ENCODE measurements at regions not wholly inside any gene's neighbourhood (a gene's known extent, or its start where the extent isn't known, plus 50 kb on each side); places are given as distances from the start of the nearest gene placed in this dataset.

DNA sequence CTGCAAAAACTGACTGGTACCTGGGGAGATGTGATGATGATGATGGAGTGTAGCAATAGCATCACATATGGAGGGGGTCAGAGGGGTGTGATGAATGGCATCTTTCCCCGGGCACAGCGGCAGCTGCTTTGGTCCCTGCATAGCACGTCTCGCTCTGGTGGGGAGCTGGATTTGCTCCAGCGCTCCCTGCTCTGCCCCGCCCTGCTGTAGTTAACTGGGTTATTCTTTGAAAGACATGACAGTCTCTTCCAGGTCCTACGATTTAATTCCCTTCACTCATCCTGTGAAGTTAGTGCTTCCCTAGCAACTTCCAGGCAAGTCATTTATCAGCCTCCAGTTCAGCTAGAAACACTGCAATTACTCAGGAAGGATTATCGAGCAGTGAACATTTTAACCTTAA, 463.1 kb downstream of the TSN start:
- Mint-ChIP-seq H3K27me3 (ENCODE audit: low read depth in 2 of 2) (no peaks in the 10 kb centered on the region), H3K27ac (no peak overlapping the region), H3K4me3 (no peak overlapping the region), H3K4me1 (no peaks in the 10 kb centered on the region), H3K36me3 (no peaks in the 10 kb centered on the region), H3K9me3 (peaks cover 0 to 2% of the 10 kb centered on the region in 2 donors)
- TF ChIP-seq, protein P1, sequence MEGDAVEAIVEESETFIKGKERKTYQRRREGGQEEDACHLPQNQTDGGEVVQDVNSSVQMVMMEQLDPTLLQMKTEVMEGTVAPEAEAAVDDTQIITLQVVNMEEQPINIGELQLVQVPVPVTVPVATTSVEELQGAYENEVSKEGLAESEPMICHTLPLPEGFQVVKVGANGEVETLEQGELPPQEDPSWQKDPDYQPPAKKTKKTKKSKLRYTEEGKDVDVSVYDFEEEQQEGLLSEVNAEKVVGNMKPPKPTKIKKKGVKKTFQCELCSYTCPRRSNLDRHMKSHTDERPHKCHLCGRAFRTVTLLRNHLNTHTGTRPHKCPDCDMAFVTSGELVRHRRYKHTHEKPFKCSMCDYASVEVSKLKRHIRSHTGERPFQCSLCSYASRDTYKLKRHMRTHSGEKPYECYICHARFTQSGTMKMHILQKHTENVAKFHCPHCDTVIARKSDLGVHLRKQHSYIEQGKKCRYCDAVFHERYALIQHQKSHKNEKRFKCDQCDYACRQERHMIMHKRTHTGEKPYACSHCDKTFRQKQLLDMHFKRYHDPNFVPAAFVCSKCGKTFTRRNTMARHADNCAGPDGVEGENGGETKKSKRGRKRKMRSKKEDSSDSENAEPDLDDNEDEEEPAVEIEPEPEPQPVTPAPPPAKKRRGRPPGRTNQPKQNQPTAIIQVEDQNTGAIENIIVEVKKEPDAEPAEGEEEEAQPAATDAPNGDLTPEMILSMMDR (IDR thresholded peaks at IDR 0.05), result no peak
- intact Hi-C loops (cut with micrococcal nuclease), result no loop called here
- no peaks in the 10 kb centered on the region for H3K9me3 ChIP-seq (ENCODE audit: control insufficient read depth, insufficient read depth, low read length)
- H3K4me3 ChIP-seq (ENCODE audit: low read length), result no peak overlapping the region
- no peak overlapping the region for H3K27ac ChIP-seq (ENCODE audit: low read length)
- no peaks in the 10 kb centered on the region for H3K4me1 ChIP-seq (ENCODE audit: control insufficient read depth, insufficient read depth, low read length)
- no peak for DNase-seq
- no peaks in the 10 kb centered on the region for H3K36me3 ChIP-seq (ENCODE audit: control insufficient read depth, insufficient read depth, low read length)
- ATAC-seq, result no peak
- no peaks in the 10 kb centered on the region for H3K27me3 ChIP-seq (ENCODE audit: control insufficient read depth, insufficient read depth, low read length)
- WGBS (ENCODE audit: insufficient coverage), result 99% methylated on average over 8 of the region's 8 CpGs

DNA sequence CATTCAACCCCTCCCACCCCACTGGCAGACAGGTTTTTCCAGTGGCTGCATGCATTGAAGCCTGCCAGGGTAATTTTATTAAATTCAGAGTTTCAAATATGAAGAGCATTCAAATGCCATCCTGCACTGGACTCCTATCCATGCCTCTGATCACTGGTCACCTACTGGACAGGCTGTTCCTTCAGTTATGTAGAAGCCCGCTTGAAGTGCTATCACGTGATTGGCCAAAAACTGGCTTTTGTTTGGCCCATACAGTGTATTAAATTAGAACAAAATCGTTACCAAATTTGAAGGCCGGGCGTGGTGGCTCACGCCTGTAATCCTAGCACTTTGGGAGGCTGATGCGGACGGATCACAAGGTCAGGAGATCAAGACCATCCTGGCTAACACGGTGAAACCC, 464.1 kb downstream of the TSN start:
- no peaks in the 10 kb centered on the region for H3K36me3 Mint-ChIP-seq
- no peaks in the 10 kb centered on the region for H3K27me3 ChIP-seq (ENCODE audit: control insufficient read depth, insufficient read depth, low read length)
- H3K27ac ChIP-seq (ENCODE audit: low read length), result no peak overlapping the region
- no peak overlapping the region for H3K4me3 ChIP-seq (ENCODE audit: low read length)
- H3K4me3 Mint-ChIP-seq, result no peak overlapping the region
- peaks cover 3% of the 10 kb centered on the region for H3K9me3 ChIP-seq (ENCODE audit: control insufficient read depth, insufficient read depth, low read length)
- H3K4me1 ChIP-seq (ENCODE audit: control insufficient read depth, insufficient read depth, low read length), result no peaks in the 10 kb centered on the region
- H3K4me1 Mint-ChIP-seq, result no peaks in the 10 kb centered on the region
- no peak for DNase-seq
- H3K9me3 Mint-ChIP-seq, result peaks cover 0 to 2% of the 10 kb centered on the region in 2 donors
- H3K36me3 ChIP-seq (ENCODE audit: control insufficient read depth, insufficient read depth, low read length), result no peaks in the 10 kb centered on the region
- intact Hi-C loops (cut with micrococcal nuclease), result no loop called here
- TF ChIP-seq, protein P1 (IDR thresholded peaks at IDR 0.05), result no peak
- no peaks in the 10 kb centered on the region for H3K27me3 Mint-ChIP-seq (ENCODE audit: low read depth in 2 of 2)
- H3K27ac Mint-ChIP-seq, result no peak overlapping the region
- 93% methylated on average over 9 of the region's 9 CpGs for WGBS (ENCODE audit: insufficient coverage)
- no peak for ATAC-seq

DNA sequence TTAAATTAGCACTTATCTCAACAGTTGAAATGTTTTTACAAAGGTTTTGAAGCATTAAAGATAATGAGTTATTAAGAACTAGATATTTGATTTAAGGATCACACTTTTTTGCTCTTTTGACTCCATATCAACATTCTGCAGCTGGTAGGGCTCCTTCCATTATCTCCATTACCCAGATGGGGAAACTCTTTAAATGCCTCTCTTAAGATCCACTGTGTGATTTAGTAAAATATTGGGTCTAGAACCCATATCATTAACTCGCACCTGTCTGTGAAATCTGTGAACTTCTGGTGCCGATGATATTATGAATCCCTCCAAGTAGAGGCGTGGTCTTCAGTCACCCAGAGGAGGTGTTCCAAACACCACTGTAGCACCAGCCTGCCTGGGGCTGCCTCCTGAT, 466.2 kb downstream of the TSN start:
- Histone ChIP-seq H3K27ac (ENCODE audit: low read length) (no peak overlapping the region), H3K27me3 (ENCODE audit: control insufficient read depth, insufficient read depth, low read length) (no peaks in the 10 kb centered on the region), H3K4me1 (ENCODE audit: control insufficient read depth, insufficient read depth, low read length) (no peaks in the 10 kb centered on the region), H3K4me3 (ENCODE audit: low read length) (no peak overlapping the region), H3K36me3 (ENCODE audit: control insufficient read depth, insufficient read depth, low read length) (no peaks in the 10 kb centered on the region), H3K9me3 (ENCODE audit: control insufficient read depth, insufficient read depth, low read length) (peaks cover 3% of the 10 kb centered on the region)
- 97% methylated on average over 3 of the region's 3 CpGs for WGBS (ENCODE audit: insufficient coverage)
- no peaks in the 10 kb centered on the region for H3K27me3 Mint-ChIP-seq (ENCODE audit: low read depth in 2 of 2)
- intact Hi-C loops (cut with micrococcal nuclease), result no loop called here
- H3K4me1 Mint-ChIP-seq, result no peaks in the 10 kb centered on the region
- no peaks in the 10 kb centered on the region for H3K36me3 Mint-ChIP-seq
- H3K9me3 Mint-ChIP-seq, result peaks cover 0 to 2% of the 10 kb centered on the region in 2 donors
- ATAC-seq (no peak), DNase-seq (no peak)
- no peak overlapping the region for H3K4me3 Mint-ChIP-seq
- TF ChIP-seq, protein P1 (IDR thresholded peaks at IDR 0.05), result no peak
- no peak overlapping the region for H3K27ac Mint-ChIP-seq

DNA sequence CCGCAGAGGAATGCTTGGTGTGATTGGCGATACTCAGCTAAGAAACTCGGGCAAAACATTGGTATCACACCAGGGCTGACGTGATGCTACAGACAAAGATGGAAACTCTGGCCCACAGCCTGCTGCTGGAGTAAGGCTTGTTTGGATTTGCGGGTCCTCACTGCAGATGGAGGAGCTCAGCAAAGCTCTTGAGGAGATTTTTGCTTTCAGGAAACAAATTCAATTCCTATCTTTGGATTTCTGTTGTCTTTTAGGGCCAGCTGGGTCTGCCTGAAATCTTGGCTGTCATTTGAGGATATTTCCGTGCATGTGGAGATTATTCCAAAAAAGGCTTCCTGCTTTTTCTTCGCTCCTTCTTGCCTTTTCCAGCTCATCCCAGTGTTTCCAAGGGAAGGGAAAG, 475.8 kb downstream of the TSN start:
- DNase-seq, result no peak
- Mint-ChIP-seq H3K27ac (no peak overlapping the region), H3K9me3 (peaks cover 3 to 4% of the 10 kb centered on the region in 2 donors), H3K4me1 (no peaks in the 10 kb centered on the region), H3K36me3 (no peaks in the 10 kb centered on the region), H3K4me3 (no peak overlapping the region), H3K27me3 (ENCODE audit: low read depth in 2 of 2) (peaks cover 0 to 3% of the 10 kb centered on the region in 2 donors)
- Histone ChIP-seq H3K36me3 (ENCODE audit: control insufficient read depth, insufficient read depth, low read length) (no peaks in the 10 kb centered on the region), H3K27ac (ENCODE audit: low read length) (no peak overlapping the region), H3K4me1 (ENCODE audit: control insufficient read depth, insufficient read depth, low read length) (no peaks in the 10 kb centered on the region), H3K9me3 (ENCODE audit: control insufficient read depth, insufficient read depth, low read length) (no peaks in the 10 kb centered on the region), H3K27me3 (ENCODE audit: control insufficient read depth, insufficient read depth, low read length) (no peaks in the 10 kb centered on the region), H3K4me3 (ENCODE audit: low read length) (no peak overlapping the region)
- ATAC-seq, result no peak
- 94% methylated on average over 7 of the region's 7 CpGs for WGBS (ENCODE audit: insufficient coverage)
- TF ChIP-seq, protein P1 (IDR thresholded peaks at IDR 0.05), result no peak
- intact Hi-C loops (cut with micrococcal nuclease), result no loop called here

All from natural killer cell (primary cell).